Astrocyte (in vitro differentiated cells and primary cell): ENCODE measurements at regions not wholly inside any gene's neighbourhood (a gene's known extent, or its start where the extent isn't known, plus 50 kb on each side); places are given as distances from the start of the nearest gene placed in this dataset.

Experiments
- DNase-seq: peaks from one replicate; pipeline ENCODE4 v3.0.0-alpha.2; 2010; ENCODE audit warnings: low read depth
- FAIRE-seq: peaks from 2 replicates; lab custom pipeline; 2011; peaks lifted over from hg19 to GRCh38; lab: Jason Lieb, UNC
- H2AFZ ChIP-seq: 2 replicates; pipeline ENCODE4 v1.6.0; 2012; ENCODE audit warnings: low read depth, low read length, inconsistent platforms
- H3K27ac ChIP-seq: 2 replicates; pipeline ENCODE4 v1.5.1; 2011; ENCODE audit warnings: low read depth, low read length, inconsistent platforms
- H3K27me3 ChIP-seq: 2 replicates; pipeline ENCODE4 v1.6.0; 2011; ENCODE audit warnings: low read length, inconsistent platforms; ENCODE audit not compliant: insufficient read depth
- H3K36me3 ChIP-seq: 2 replicates; pipeline ENCODE4 v1.5.1; 2011; ENCODE audit warnings: low read length, inconsistent platforms; ENCODE audit not compliant: insufficient read depth
- H3K4me1 ChIP-seq: 2 replicates; pipeline ENCODE4 v1.5.1; 2011; ENCODE audit warnings: low read length, inconsistent platforms; ENCODE audit not compliant: insufficient read depth
- H3K4me2 ChIP-seq: 2 replicates; pipeline ENCODE4 v1.6.0; 2012; ENCODE audit warnings: low read length, inconsistent platforms
- H3K4me3 ChIP-seq: 2 replicates; pipeline ENCODE4 v1.5.1; 2011; ENCODE audit warnings: low read depth, mild to moderate bottlenecking, low read length, inconsistent platforms; ENCODE audit not compliant: insufficient read depth
- H3K79me2 ChIP-seq: 2 replicates; pipeline ENCODE4 v1.6.0; 2012; ENCODE audit warnings: mild to moderate bottlenecking, low read length, inconsistent platforms; ENCODE audit not compliant: insufficient read depth
- H3K9ac ChIP-seq: 2 replicates; pipeline ENCODE4 v1.6.0; 2012; ENCODE audit warnings: mild to moderate bottlenecking, low read length, inconsistent platforms
- H3K9me3 ChIP-seq: 2 replicates; pipeline ENCODE4 v1.5.1; 2012; ENCODE audit warnings: low read depth, mild to moderate bottlenecking, low read length, inconsistent platforms; ENCODE audit not compliant: insufficient read depth
- H4K20me1 ChIP-seq: 2 replicates; pipeline ENCODE4 v1.6.0; 2012; ENCODE audit warnings: low read length, inconsistent platforms; ENCODE audit not compliant: insufficient read depth
- H3K27ac Mint-ChIP-seq: one replicate; pipeline ENCODE4 v1.8.0; 2021; ENCODE audit warnings: mild to moderate bottlenecking, mixed read lengths; ENCODE audit not compliant: unreplicated experiment
- H3K27me3 Mint-ChIP-seq: one replicate; pipeline ENCODE4 v1.8.0; 2021; ENCODE audit warnings: low read depth, mixed read lengths; ENCODE audit not compliant: unreplicated experiment
- H3K36me3 Mint-ChIP-seq: one replicate; pipeline ENCODE4 v1.8.0; 2021; ENCODE audit warnings: low read depth, mixed read lengths; ENCODE audit not compliant: unreplicated experiment
- H3K4me1 Mint-ChIP-seq: one replicate; pipeline ENCODE4 v1.8.0; 2021; ENCODE audit warnings: low read depth, mixed read lengths; ENCODE audit not compliant: unreplicated experiment
- H3K4me3 Mint-ChIP-seq: one replicate; pipeline ENCODE4 v1.8.0; 2021; ENCODE audit warnings: mild to moderate bottlenecking, moderate library complexity, mixed read lengths; ENCODE audit not compliant: unreplicated experiment
- H3K9me3 Mint-ChIP-seq: one replicate; pipeline ENCODE4 v1.8.0; 2021; ENCODE audit warnings: mild to moderate bottlenecking, mixed read lengths; ENCODE audit not compliant: unreplicated experiment
- EZH2 ChIP-seq: IDR thresholded peaks from 2 replicates; pipeline ENCODE4 v1.6.1; 2012; ENCODE audit warnings: mild to moderate bottlenecking, low read length, inconsistent platforms; ENCODE audit not compliant: insufficient read depth
- TF ChIP-seq, protein P1 (sequence below): IDR thresholded peaks from 2 replicates; pipeline ENCODE4 v1.5.1; 2011; ENCODE audit warnings: low read depth, mild to moderate bottlenecking, inconsistent platforms, low read length, moderate library complexity; ENCODE audit not compliant: insufficient read depth

DNA sequence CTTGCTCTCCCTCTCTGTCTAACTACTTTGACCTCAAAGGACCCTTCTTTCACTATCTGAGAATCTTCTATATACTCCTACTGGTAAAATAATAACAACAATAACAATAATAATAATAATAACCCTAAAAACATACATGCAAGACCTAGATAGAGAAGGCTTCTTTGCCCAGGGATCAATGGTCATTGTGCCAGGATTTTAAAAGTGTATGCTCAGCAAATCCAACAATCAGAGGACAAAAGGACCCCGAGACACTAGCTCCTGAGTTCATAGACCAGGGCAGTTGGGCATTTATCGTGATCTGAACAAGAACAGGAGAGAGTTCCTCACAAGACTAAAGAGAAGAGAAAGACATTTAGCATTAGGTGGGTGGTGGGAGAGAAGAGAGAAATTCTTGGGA is 358.5 kb downstream of the DAD1 start:
- no peak overlapping the region for H3K27ac Mint-ChIP-seq
- Histone ChIP-seq H4K20me1 (no peaks in the 10 kb centered on the region), H3K79me2 (no peaks in the 10 kb centered on the region), H2AFZ (no peak overlapping the region), H3K27ac (no peak overlapping the region), H3K4me3 (no peak overlapping the region), H3K27me3 (no peaks in the 10 kb centered on the region), H3K9me3 (no peaks in the 10 kb centered on the region), H3K9ac (no peak overlapping the region), H3K4me2 (no peak overlapping the region), H3K36me3 (no peaks in the 10 kb centered on the region), H3K4me1 (peaks cover 11% of the 10 kb centered on the region)
- DNase-seq (no peak), FAIRE-seq (no peak)
- H3K27me3 Mint-ChIP-seq, result no peaks in the 10 kb centered on the region
- H3K4me1 Mint-ChIP-seq, result peaks cover 14% of the 10 kb centered on the region
- no peaks in the 10 kb centered on the region for H3K36me3 Mint-ChIP-seq
- H3K4me3 Mint-ChIP-seq, result no peak overlapping the region
- no peak for TF ChIP-seq EZH2
- TF ChIP-seq, protein P1, sequence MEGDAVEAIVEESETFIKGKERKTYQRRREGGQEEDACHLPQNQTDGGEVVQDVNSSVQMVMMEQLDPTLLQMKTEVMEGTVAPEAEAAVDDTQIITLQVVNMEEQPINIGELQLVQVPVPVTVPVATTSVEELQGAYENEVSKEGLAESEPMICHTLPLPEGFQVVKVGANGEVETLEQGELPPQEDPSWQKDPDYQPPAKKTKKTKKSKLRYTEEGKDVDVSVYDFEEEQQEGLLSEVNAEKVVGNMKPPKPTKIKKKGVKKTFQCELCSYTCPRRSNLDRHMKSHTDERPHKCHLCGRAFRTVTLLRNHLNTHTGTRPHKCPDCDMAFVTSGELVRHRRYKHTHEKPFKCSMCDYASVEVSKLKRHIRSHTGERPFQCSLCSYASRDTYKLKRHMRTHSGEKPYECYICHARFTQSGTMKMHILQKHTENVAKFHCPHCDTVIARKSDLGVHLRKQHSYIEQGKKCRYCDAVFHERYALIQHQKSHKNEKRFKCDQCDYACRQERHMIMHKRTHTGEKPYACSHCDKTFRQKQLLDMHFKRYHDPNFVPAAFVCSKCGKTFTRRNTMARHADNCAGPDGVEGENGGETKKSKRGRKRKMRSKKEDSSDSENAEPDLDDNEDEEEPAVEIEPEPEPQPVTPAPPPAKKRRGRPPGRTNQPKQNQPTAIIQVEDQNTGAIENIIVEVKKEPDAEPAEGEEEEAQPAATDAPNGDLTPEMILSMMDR, result no peak
- peaks cover 13% of the 10 kb centered on the region for H3K9me3 Mint-ChIP-seq

DNA sequence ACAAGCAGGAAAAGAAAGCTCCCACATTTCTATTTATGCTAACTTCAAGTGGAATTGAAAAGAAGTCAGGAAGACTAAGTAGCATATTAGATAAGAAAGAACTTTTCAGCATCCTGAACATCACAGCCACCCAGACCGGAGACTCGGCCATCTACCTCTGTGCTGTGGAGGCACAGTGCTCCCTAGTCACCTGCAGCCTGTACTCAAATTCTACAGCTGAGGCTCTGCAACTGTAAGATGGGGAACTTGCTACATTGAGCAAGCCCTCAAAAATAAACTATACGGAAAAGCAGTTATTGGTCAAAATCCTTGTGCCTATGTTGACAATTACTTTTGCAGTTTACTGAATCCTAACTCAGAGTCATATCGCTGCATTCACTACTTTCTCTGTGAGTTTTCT is 361.9 kb downstream of the DAD1 start:
- TF ChIP-seq, protein P1, result no peak
- TF ChIP-seq EZH2, result no peak
- Mint-ChIP-seq H3K9me3 (peaks cover 3% of the 10 kb centered on the region), H3K4me3 (no peak overlapping the region), H3K4me1 (peaks cover 28% of the 10 kb centered on the region), H3K27me3 (peaks cover 2% of the 10 kb centered on the region), H3K27ac (peak overlapping the region; percentile 88), H3K36me3 (no peaks in the 10 kb centered on the region)
- Histone ChIP-seq H4K20me1 (no peaks in the 10 kb centered on the region), H3K36me3 (no peaks in the 10 kb centered on the region), H3K79me2 (no peaks in the 10 kb centered on the region), H3K9ac (no peak overlapping the region), H3K9me3 (no peaks in the 10 kb centered on the region), H3K27ac (no peak overlapping the region), H3K4me3 (no peak overlapping the region), H2AFZ (no peak overlapping the region), H3K27me3 (no peaks in the 10 kb centered on the region), H3K4me1 (peaks cover 15% of the 10 kb centered on the region), H3K4me2 (no peak overlapping the region)
- FAIRE-seq (no peak), DNase-seq (no peak)

DNA sequence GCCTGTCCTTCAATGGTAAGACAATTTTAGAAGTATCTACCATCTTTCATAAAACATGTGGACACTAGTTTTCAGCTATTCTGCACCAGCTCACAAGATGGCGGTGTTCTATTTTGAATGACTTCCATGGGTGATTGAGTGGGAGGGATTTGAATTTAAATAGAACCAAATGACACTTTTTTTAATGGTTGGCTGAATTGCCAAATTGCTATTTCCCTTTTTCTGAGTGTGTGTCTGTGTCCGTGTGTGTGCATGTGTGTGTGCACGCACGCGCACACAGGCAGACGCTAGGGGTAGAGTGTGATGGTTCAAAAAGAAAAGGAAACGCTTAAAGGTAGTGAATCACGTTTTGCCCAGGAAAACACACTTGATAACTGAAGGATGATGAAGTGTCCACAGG is 362.6 kb downstream of the DAD1 start:
- Mint-ChIP-seq H3K4me3 (no peak overlapping the region), H3K36me3 (no peaks in the 10 kb centered on the region), H3K9me3 (no peaks in the 10 kb centered on the region), H3K4me1 (peaks cover 28% of the 10 kb centered on the region), H3K27ac (peak overlapping the region; percentile 88), H3K27me3 (peaks cover 2% of the 10 kb centered on the region)
- Histone ChIP-seq H4K20me1 (no peaks in the 10 kb centered on the region), H3K9me3 (no peaks in the 10 kb centered on the region), H3K36me3 (no peaks in the 10 kb centered on the region), H2AFZ (peak overlapping the region; percentile 29), H3K4me2 (peak overlapping the region; percentile 72), H3K27me3 (no peaks in the 10 kb centered on the region), H3K9ac (peak overlapping the region; percentile 69), H3K79me2 (no peaks in the 10 kb centered on the region), H3K27ac (peak overlapping the region; percentile 92), H3K4me1 (peaks cover 15% of the 10 kb centered on the region), H3K4me3 (peak overlapping the region; percentile 31)
- TF ChIP-seq, protein P1, result peak; percentile 47
- no peak for TF ChIP-seq EZH2
- DNase-seq, result no peak
- no peak for FAIRE-seq
